ENCODE measurements at regions not wholly inside any gene's neighbourhood (a gene's known extent, or its start where the extent isn't known, plus 50 kb on each side); places are given as distances from the start of the nearest gene placed in this dataset.

DNA sequence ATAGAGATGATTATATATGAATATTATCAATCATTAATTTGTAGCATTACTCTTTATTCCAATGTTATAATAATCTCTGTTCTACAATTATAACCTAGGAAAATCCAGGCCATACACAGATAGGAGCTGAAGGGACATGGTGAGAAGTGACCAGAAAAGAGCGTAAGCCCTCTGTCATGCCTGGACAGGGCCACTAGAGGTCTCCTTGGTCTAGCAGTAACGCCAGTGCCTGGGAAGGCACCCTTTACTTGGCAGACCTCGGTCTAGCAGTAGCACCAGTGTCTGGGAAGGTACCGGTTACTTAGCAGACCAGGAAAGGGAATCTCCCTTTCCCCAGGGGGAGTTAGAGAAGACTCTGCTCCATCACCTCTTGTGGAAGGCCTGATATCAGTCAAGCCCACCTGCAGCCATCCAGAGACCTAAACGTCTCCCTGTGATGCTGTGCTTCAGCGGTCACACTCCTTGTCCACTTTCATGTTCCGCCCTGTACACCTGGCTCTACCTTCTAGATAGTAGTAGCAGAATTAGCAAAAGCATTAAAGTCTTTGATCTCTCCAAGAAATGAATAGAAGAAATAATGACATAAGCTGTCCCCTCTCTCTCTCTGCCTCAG lies 447.5 kb upstream of the FSIP2 start:
- no peak overlapping the region for H3K18ac ChIP-seq (ENCODE audit: low read depth in 1 of 2, low read length in 2 of 2)
- H3K79me1 ChIP-seq (replicated peaks; ENCODE audit: low read length, poor library complexity, severe bottlenecking): no peaks in the 10 kb centered on the region
- no peak overlapping the region for H3K27ac ChIP-seq (ENCODE audit: low read length, poor library complexity, severe bottlenecking)
- no peak overlapping the region for H2AK5ac ChIP-seq (ENCODE audit: low read length, severe bottlenecking)
- no peak overlapping the region for H4K8ac ChIP-seq (ENCODE audit: low read length)
- H3K36me3 ChIP-seq (ENCODE audit: control insufficient read depth in 1 of 2, insufficient read depth in 2 of 2, low read depth in 1 of 2, low read length in 2 of 2): no peaks in the 10 kb centered on the region
- WGBS: 9% methylated on average over 4 of the region's 7 CpGs
- no peak overlapping the region for H2BK5ac ChIP-seq (ENCODE audit: low read depth, low read length, poor library complexity, severe bottlenecking)
- no peaks in the 10 kb centered on the region for H3K9me3 ChIP-seq (ENCODE audit: control insufficient read depth, low read length)
- H3K4me2 ChIP-seq (ENCODE audit: low read length, poor library complexity, severe bottlenecking): no peak overlapping the region
- H3K4ac ChIP-seq (ENCODE audit: low read depth in 1 of 2, low read length in 2 of 2): no peak overlapping the region
- peak overlapping the region; percentile 53 for H2AFZ ChIP-seq (ENCODE audit: low read depth, low read length)
- no peak overlapping the region for H2BK15ac ChIP-seq (ENCODE audit: low read depth, poor library complexity, severe bottlenecking)
- H3K4me3 ChIP-seq (ENCODE audit: insufficient read depth in 1 of 2, low read depth in 1 of 2, low read length in 2 of 2): no peak overlapping the region
- H3K14ac ChIP-seq (ENCODE audit: low read length in 2 of 2): no peak overlapping the region
- no peak overlapping the region for H4K91ac ChIP-seq (ENCODE audit: low read length)
- no peak overlapping the region for H2BK120ac ChIP-seq (ENCODE audit: low read depth, low read length)
- H3K23ac ChIP-seq (ENCODE audit: low read length in 2 of 2): no peak overlapping the region
- H3K27me3 ChIP-seq (ENCODE audit: control insufficient read depth in 1 of 2, insufficient read depth in 1 of 2, low read length in 2 of 2): no peaks in the 10 kb centered on the region
- H3K9ac ChIP-seq (ENCODE audit: low read length): no peak overlapping the region
- H2BK12ac ChIP-seq (ENCODE audit: low read length in 2 of 2): no peak overlapping the region
- peak; percentile 76 for DNase-seq
- peaks cover 2% of the 10 kb centered on the region for H3K4me1 ChIP-seq (ENCODE audit: control insufficient read depth, insufficient read depth, low read depth, low read length)

DNA sequence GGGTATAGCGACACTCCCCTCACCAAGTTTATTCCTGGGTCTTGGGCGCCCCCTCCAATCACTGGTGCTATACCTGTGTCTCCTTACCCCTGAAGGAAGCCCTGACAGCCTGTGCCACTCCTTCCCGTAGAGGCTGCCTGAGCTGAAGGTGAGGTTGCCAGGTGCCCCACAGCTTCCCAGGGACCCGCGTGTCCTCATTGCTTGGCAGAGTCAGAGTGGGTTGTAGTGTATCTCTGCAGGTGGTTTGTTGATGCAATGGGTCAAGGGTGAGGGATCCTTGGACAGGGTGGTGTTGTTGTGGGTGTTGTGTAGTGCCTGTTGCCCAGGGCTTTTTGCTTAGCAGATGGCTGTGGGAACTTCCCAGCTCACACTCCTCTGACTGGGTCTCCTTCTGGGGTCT lies 438.7 kb upstream of the FSIP2 start:
- no peaks in the 10 kb centered on the region for H3K36me3 ChIP-seq (ENCODE audit: control insufficient read depth in 1 of 2, insufficient read depth in 2 of 2, low read depth in 1 of 2, low read length in 2 of 2)
- no peaks in the 10 kb centered on the region for H3K79me1 ChIP-seq (replicated peaks; ENCODE audit: low read length, poor library complexity, severe bottlenecking)
- H4K8ac ChIP-seq (ENCODE audit: low read length): no peak overlapping the region
- no peak overlapping the region for H3K4ac ChIP-seq (ENCODE audit: low read depth in 1 of 2, low read length in 2 of 2)
- H2AK5ac ChIP-seq (ENCODE audit: low read length, severe bottlenecking): no peak overlapping the region
- H3K4me1 ChIP-seq (ENCODE audit: control insufficient read depth, insufficient read depth, low read depth, low read length): no peaks in the 10 kb centered on the region
- WGBS: 78% methylated on average over 4 of the region's 5 CpGs
- H2BK5ac ChIP-seq (ENCODE audit: low read depth, low read length, poor library complexity, severe bottlenecking): no peak overlapping the region
- no peak overlapping the region for H3K18ac ChIP-seq (ENCODE audit: low read depth in 1 of 2, low read length in 2 of 2)
- no peak overlapping the region for H3K9ac ChIP-seq (ENCODE audit: low read length)
- no peak overlapping the region for H3K4me2 ChIP-seq (ENCODE audit: low read length, poor library complexity, severe bottlenecking)
- H3K27me3 ChIP-seq (ENCODE audit: control insufficient read depth in 1 of 2, insufficient read depth in 1 of 2, low read length in 2 of 2): no peaks in the 10 kb centered on the region
- no peak overlapping the region for H3K27ac ChIP-seq (ENCODE audit: low read length, poor library complexity, severe bottlenecking)
- no peak overlapping the region for H3K23ac ChIP-seq (ENCODE audit: low read length in 2 of 2)
- no peak overlapping the region for H2BK120ac ChIP-seq (ENCODE audit: low read depth, low read length)
- H3K4me3 ChIP-seq (ENCODE audit: insufficient read depth in 1 of 2, low read depth in 1 of 2, low read length in 2 of 2): no peak overlapping the region
- no peak overlapping the region for H4K91ac ChIP-seq (ENCODE audit: low read length)
- peaks cover 2% of the 10 kb centered on the region for H3K9me3 ChIP-seq (ENCODE audit: control insufficient read depth, low read length)
- no peak for DNase-seq
- H2AFZ ChIP-seq (ENCODE audit: low read depth, low read length): no peak overlapping the region
- H2BK12ac ChIP-seq (ENCODE audit: low read length in 2 of 2): no peak overlapping the region
- no peak overlapping the region for H3K14ac ChIP-seq (ENCODE audit: low read length in 2 of 2)
- H2BK15ac ChIP-seq (ENCODE audit: low read depth, poor library complexity, severe bottlenecking): no peak overlapping the region

DNA sequence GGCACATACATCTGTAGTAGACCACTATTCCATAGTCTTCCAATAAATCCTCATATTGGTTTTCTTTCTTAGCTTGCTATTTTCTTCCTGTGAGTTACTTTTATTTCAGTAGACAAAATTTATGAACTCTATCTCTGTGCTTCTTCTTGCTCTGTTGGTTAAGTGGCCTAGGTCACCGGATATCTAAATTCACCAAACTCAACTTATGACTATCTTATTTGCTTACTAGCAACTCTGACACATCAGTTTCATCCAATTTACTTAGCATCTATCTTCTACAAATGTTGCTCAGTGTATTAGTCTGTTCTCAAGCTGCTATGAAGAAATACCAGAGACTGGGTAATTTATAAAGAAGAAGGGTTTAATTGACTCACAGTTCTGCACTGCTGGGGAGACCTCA lies 432.5 kb upstream of the FSIP2 start:
- H4K8ac ChIP-seq (ENCODE audit: low read length): no peak overlapping the region
- no peaks in the 10 kb centered on the region for H3K9me3 ChIP-seq (ENCODE audit: control insufficient read depth, low read length)
- H2AFZ ChIP-seq (ENCODE audit: low read depth, low read length): no peak overlapping the region
- no peaks in the 10 kb centered on the region for H3K36me3 ChIP-seq (ENCODE audit: control insufficient read depth in 1 of 2, insufficient read depth in 2 of 2, low read depth in 1 of 2, low read length in 2 of 2)
- no peak overlapping the region for H3K18ac ChIP-seq (ENCODE audit: low read depth in 1 of 2, low read length in 2 of 2)
- H3K14ac ChIP-seq (ENCODE audit: low read length in 2 of 2): no peak overlapping the region
- no peak overlapping the region for H2AK5ac ChIP-seq (ENCODE audit: low read length, severe bottlenecking)
- H3K4me1 ChIP-seq (ENCODE audit: control insufficient read depth, insufficient read depth, low read depth, low read length): no peaks in the 10 kb centered on the region
- no peak overlapping the region for H2BK120ac ChIP-seq (ENCODE audit: low read depth, low read length)
- no peak overlapping the region for H3K9ac ChIP-seq (ENCODE audit: low read length)
- no peak overlapping the region for H2BK5ac ChIP-seq (ENCODE audit: low read depth, low read length, poor library complexity, severe bottlenecking)
- H3K23ac ChIP-seq (ENCODE audit: low read length in 2 of 2): no peak overlapping the region
- no peaks in the 10 kb centered on the region for H3K79me1 ChIP-seq (replicated peaks; ENCODE audit: low read length, poor library complexity, severe bottlenecking)
- no peak overlapping the region for H3K27ac ChIP-seq (ENCODE audit: low read length, poor library complexity, severe bottlenecking)
- 100% methylated on average over 1 of the region's 1 CpG for WGBS
- H2BK15ac ChIP-seq (ENCODE audit: low read depth, poor library complexity, severe bottlenecking): no peak overlapping the region
- no peak overlapping the region for H2BK12ac ChIP-seq (ENCODE audit: low read length in 2 of 2)
- no peak overlapping the region for H3K4ac ChIP-seq (ENCODE audit: low read depth in 1 of 2, low read length in 2 of 2)
- DNase-seq: no peak
- H3K4me3 ChIP-seq (ENCODE audit: insufficient read depth in 1 of 2, low read depth in 1 of 2, low read length in 2 of 2): no peak overlapping the region
- no peaks in the 10 kb centered on the region for H3K27me3 ChIP-seq (ENCODE audit: control insufficient read depth in 1 of 2, insufficient read depth in 1 of 2, low read length in 2 of 2)
- H4K91ac ChIP-seq (ENCODE audit: low read length): no peak overlapping the region
- H3K4me2 ChIP-seq (ENCODE audit: low read length, poor library complexity, severe bottlenecking): no peak overlapping the region

DNA sequence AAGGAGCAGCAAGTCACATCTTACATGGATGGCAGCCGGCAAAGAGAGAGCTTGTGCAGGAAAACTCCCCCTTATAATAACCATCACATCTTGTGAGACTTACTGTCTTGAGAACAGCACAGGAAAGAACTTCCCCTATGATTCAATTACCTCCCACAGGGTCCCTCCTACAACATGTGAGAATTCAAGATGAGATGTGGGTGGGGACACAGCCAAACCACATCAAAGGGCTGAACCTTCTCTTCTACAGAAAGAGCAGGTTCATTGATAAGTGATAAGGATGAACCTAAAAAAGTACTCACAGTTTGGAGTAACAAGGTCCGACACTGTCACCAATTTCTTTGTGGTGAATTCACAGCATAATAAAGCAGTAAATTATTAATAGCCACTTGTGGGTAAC lies 422.2 kb upstream of the FSIP2 start:
- no peak overlapping the region for H2AK5ac ChIP-seq (ENCODE audit: low read length, severe bottlenecking)
- H3K14ac ChIP-seq (ENCODE audit: low read length in 2 of 2): no peak overlapping the region
- H3K4me3 ChIP-seq (ENCODE audit: insufficient read depth in 1 of 2, low read depth in 1 of 2, low read length in 2 of 2): no peak overlapping the region
- 20% methylated on average over 1 of the region's 2 CpGs for WGBS
- H2BK15ac ChIP-seq (ENCODE audit: low read depth, poor library complexity, severe bottlenecking): no peak overlapping the region
- no peaks in the 10 kb centered on the region for H3K4me1 ChIP-seq (ENCODE audit: control insufficient read depth, insufficient read depth, low read depth, low read length)
- no peak overlapping the region for H3K18ac ChIP-seq (ENCODE audit: low read depth in 1 of 2, low read length in 2 of 2)
- H3K27ac ChIP-seq (ENCODE audit: low read length, poor library complexity, severe bottlenecking): no peak overlapping the region
- no peak overlapping the region for H3K4me2 ChIP-seq (ENCODE audit: low read length, poor library complexity, severe bottlenecking)
- H3K9me3 ChIP-seq (ENCODE audit: control insufficient read depth, low read length): peaks cover 3% of the 10 kb centered on the region
- H2AFZ ChIP-seq (ENCODE audit: low read depth, low read length): no peak overlapping the region
- H3K36me3 ChIP-seq (ENCODE audit: control insufficient read depth in 1 of 2, insufficient read depth in 2 of 2, low read depth in 1 of 2, low read length in 2 of 2): no peaks in the 10 kb centered on the region
- no peak overlapping the region for H2BK12ac ChIP-seq (ENCODE audit: low read length in 2 of 2)
- no peaks in the 10 kb centered on the region for H3K79me1 ChIP-seq (replicated peaks; ENCODE audit: low read length, poor library complexity, severe bottlenecking)
- no peak overlapping the region for H4K91ac ChIP-seq (ENCODE audit: low read length)
- no peak overlapping the region for H3K23ac ChIP-seq (ENCODE audit: low read length in 2 of 2)
- H3K9ac ChIP-seq (ENCODE audit: low read length): no peak overlapping the region
- no peak overlapping the region for H2BK120ac ChIP-seq (ENCODE audit: low read depth, low read length)
- no peak overlapping the region for H3K4ac ChIP-seq (ENCODE audit: low read depth in 1 of 2, low read length in 2 of 2)
- H3K27me3 ChIP-seq (ENCODE audit: control insufficient read depth in 1 of 2, insufficient read depth in 1 of 2, low read length in 2 of 2): no peaks in the 10 kb centered on the region
- no peak overlapping the region for H2BK5ac ChIP-seq (ENCODE audit: low read depth, low read length, poor library complexity, severe bottlenecking)
- no peak for DNase-seq
- no peak overlapping the region for H4K8ac ChIP-seq (ENCODE audit: low read length)
